Activated CD4-positive, alpha-beta T cell treated with anti-CD3 and anti-CD28 coated beads for 36 hours (primary cell): ENCODE measurements at regions not wholly inside any gene's neighbourhood (a gene's known extent, or its start where the extent isn't known, plus 50 kb on each side); places are given as distances from the start of the nearest gene placed in this dataset.

Experiments
- ATAC-seq: fragments of 200-7000 bp; cut with Tn5 transposase; one replicate; pipeline ENCODE4 v1.10.0; 2021; ENCODE audit warnings: mild to moderate bottlenecking, moderate library complexity
- CTCF ChIA-PET: fragments of 350-600 bp; sonication (Branson Sonifier 250); formaldehyde crosslinking; loops from one replicate; lab custom pipeline; 2021; ENCODE audit warnings: antibody characterized with exemption; lab: Charles Lee
- POLR2A ChIA-PET: fragments of 350-600 bp; sonication (Branson Sonifier 250); formaldehyde crosslinking; loops from one replicate; lab custom pipeline; 2021; ENCODE audit warnings: antibody characterized with exemption, inconsistent platforms; lab: Charles Lee
- DNase-seq: peaks from one replicate; pipeline ENCODE4 v3.0.0-alpha.2; 2020
- H3K27ac Mint-ChIP-seq: one replicate; pipeline ENCODE4 v1.8.0; 2021; ENCODE audit warnings: mixed read lengths
- H3K27me3 Mint-ChIP-seq: one replicate; pipeline ENCODE4 v1.8.0; 2021; ENCODE audit warnings: mixed read lengths
- H3K36me3 Mint-ChIP-seq: one replicate; pipeline ENCODE4 v1.8.0; 2021; ENCODE audit warnings: low read depth, mixed read lengths
- H3K4me1 Mint-ChIP-seq: one replicate; pipeline ENCODE4 v1.8.0; 2021; ENCODE audit warnings: mixed read lengths
- H3K4me3 Mint-ChIP-seq: one replicate; pipeline ENCODE4 v1.8.0; 2021; ENCODE audit warnings: mild to moderate bottlenecking, moderate library complexity, mixed read lengths
- H3K9me3 Mint-ChIP-seq: one replicate; pipeline ENCODE4 v1.8.0; 2021; ENCODE audit warnings: low read depth, mixed read lengths
- intact Hi-C, 2 experiments: fragments of 100-400 bp; cut with DNase I in 1 of 2; cut with micrococcal nuclease in 1 of 2; formaldehyde crosslinking; loops; one replicate each; pipeline versions ENCODE4 v1.14.2 to v1.15.1; 2022 to 2024; cut with DNase I, micrococcal nuclease

DNA sequence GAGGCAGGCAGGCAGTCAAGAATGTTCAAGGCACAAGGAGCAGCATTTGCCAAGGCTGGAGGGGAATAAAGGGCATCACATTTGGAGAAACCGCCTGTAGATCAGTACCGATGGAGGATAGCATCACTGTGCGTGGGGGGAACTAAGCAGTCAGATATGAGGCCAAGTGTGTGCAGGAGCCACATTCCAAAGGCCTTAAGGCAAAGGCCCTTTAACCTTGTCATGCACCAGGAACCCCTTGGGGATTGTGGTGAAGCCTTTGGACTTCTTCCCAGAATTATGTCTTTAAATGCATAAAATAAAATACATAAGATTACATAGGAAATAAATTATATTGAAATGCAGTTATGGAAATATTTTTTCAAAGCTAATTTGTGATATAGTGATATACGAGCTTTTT is 532.1 kb downstream of the BUD13 start:
- Mint-ChIP-seq H3K27ac (no peak overlapping the region), H3K4me1 (no peaks in the 10 kb centered on the region), H3K9me3 (peaks cover 5% of the 10 kb centered on the region), H3K27me3 (peaks cover 3% of the 10 kb centered on the region), H3K36me3 (no peaks in the 10 kb centered on the region), H3K4me3 (no peak overlapping the region)
- POLR2A ChIA-PET, result no interaction called here
- intact Hi-C loops, result no loop called here
- ATAC-seq (no peak), DNase-seq (no peak)
- CTCF ChIA-PET, result interaction anchor here (0.8 kb wide), 1 partner anchor 12 kb away, joined by 3 read pairs; no protein-coding TSS in a partner anchor

- CTCF ChIA-PET, result no interaction called here
- Mint-ChIP-seq H3K36me3 (no peaks in the 10 kb centered on the region), H3K27me3 (peaks cover 3% of the 10 kb centered on the region), H3K4me3 (no peak overlapping the region), H3K4me1 (no peaks in the 10 kb centered on the region), H3K27ac (no peak overlapping the region), H3K9me3 (peaks cover 5% of the 10 kb centered on the region)
- DNase-seq (no peak), ATAC-seq (no peak)
- intact Hi-C loops, result no loop called here
- POLR2A ChIA-PET, result no interaction called here
These were observed 533.5 kb downstream of the BUD13 start for GRCh38 chr11:116239247-116239646.

- H3K4me1 Mint-ChIP-seq, result no peaks in the 10 kb centered on the region
- peaks cover 3% of the 10 kb centered on the region for H3K27me3 Mint-ChIP-seq
- POLR2A ChIA-PET, result no interaction called here
- ATAC-seq, result no peak
- intact Hi-C loops, result no loop called here
- DNase-seq, result no peak
- no peaks in the 10 kb centered on the region for H3K36me3 Mint-ChIP-seq
- peaks cover 5% of the 10 kb centered on the region for H3K9me3 Mint-ChIP-seq
- no peak overlapping the region for H3K4me3 Mint-ChIP-seq
- no peak overlapping the region for H3K27ac Mint-ChIP-seq
- CTCF ChIA-PET, result interaction anchor here (0.7 kb wide), 1 partner anchor 137 kb away, joined by 3 read pairs; no protein-coding TSS in a partner anchor
These were observed 537.7 kb downstream of the BUD13 start for GRCh38 chr11:116234989-116235568.

DNA sequence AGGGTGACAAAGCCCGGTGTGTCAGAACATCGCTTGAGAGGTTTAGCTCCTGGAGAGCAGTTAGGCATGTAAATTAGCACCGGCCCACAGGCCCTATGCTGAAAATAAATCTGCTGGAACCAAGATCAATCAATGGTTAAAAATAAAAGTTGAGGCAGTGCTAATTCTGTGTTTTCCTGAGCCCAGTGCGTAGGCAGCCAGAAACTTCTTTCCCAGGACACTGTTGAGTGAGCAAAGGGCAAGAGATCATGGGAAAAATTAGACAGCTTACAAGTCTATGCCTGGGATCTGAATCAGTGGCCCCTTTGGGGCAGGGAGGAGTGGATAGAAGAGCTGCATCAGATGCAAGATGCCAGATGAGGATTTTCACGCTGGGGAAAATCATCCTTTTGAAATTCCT is 539.2 kb downstream of the BUD13 start:
- Mint-ChIP-seq H3K9me3 (no peaks in the 10 kb centered on the region), H3K4me3 (no peak overlapping the region), H3K27me3 (peaks cover 3% of the 10 kb centered on the region), H3K4me1 (no peaks in the 10 kb centered on the region), H3K36me3 (no peaks in the 10 kb centered on the region), H3K27ac (no peak overlapping the region)
- DNase-seq (no peak), ATAC-seq (no peak)
- intact Hi-C loops, result no loop called here
- ChIA-PET CTCF (interaction anchor here (1.4 kb wide), 1 partner anchor 8 kb away, joined by 3 read pairs; no protein-coding TSS in a partner anchor), POLR2A (no interaction called here)

DNA sequence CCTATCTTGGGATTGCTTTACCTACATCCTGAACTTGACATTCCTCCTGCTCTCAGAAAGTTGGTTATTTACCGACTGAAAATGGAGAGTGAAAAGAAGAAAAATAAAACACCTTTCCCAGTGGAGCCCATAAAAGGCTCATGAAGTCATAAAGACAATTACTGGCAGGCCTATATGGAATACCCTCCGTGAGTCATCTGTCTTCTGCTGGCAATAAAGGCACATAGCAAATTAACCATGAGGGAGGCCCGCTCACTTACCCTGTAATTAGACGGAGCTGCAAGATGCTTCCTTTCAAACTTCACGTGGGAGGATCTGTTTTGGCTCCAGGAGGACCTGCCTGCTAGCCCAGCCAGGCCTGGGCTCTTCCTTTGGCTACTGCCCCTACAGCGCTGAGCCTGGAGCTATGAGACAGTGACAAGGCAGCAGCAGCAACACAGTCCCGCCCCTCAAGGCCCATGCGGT is 540.4 kb downstream of the BUD13 start:
- Mint-ChIP-seq H3K4me1 (no peaks in the 10 kb centered on the region), H3K4me3 (no peak overlapping the region), H3K27me3 (peaks cover 7% of the 10 kb centered on the region), H3K36me3 (no peaks in the 10 kb centered on the region), H3K9me3 (no peaks in the 10 kb centered on the region), H3K27ac (no peak overlapping the region)
- CTCF ChIA-PET, result no interaction called here
- intact Hi-C loops, result no loop called here
- ATAC-seq, result no peak
- DNase-seq, result no peak
- POLR2A ChIA-PET, result no interaction called here

DNA sequence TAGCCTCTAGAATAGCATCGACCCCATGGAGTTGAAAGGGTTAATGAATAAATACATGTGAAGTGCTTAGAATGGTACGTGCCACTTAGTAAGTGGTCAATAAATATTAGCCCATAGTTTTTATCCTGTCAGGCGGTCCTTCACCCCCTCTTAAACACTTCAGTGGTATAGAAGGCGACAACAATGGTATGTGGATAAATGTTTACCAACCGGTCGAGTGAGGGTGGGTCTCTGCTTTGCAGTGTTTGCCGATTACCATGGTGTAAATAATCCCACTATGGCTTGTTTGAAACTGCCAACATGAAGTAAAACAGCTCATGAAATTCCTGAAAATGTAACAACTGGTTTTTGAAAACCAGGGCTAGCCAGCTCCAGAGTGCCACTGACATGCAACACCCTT is 541.2 kb downstream of the BUD13 start:
- CTCF ChIA-PET, result no interaction called here
- ATAC-seq (no peak), DNase-seq (no peak)
- Mint-ChIP-seq H3K27me3 (peaks cover 3% of the 10 kb centered on the region), H3K4me3 (no peak overlapping the region), H3K36me3 (no peaks in the 10 kb centered on the region), H3K4me1 (no peaks in the 10 kb centered on the region), H3K9me3 (no peaks in the 10 kb centered on the region), H3K27ac (no peak overlapping the region)
- intact Hi-C loops, result no loop called here
- POLR2A ChIA-PET, result no interaction called here

GRCh38 chr11:116230438-116230837 is 542.3 kb downstream of the BUD13 start:
- ChIA-PET POLR2A (interaction anchor here (0.6 kb wide), 1 partner anchor 1838 kb away, joined by 3 read pairs; no protein-coding TSS in a partner anchor), CTCF (interaction anchor here (1.3 kb wide), 1 partner anchor 14 kb away, joined by 5 read pairs; no protein-coding TSS in a partner anchor)
- Mint-ChIP-seq H3K4me1 (no peaks in the 10 kb centered on the region), H3K27me3 (peaks cover 6% of the 10 kb centered on the region), H3K36me3 (no peaks in the 10 kb centered on the region), H3K4me3 (no peak overlapping the region), H3K9me3 (no peaks in the 10 kb centered on the region), H3K27ac (no peak overlapping the region)
- intact Hi-C loops, result no loop called here
- ATAC-seq (no peak), DNase-seq (no peak)

DNA sequence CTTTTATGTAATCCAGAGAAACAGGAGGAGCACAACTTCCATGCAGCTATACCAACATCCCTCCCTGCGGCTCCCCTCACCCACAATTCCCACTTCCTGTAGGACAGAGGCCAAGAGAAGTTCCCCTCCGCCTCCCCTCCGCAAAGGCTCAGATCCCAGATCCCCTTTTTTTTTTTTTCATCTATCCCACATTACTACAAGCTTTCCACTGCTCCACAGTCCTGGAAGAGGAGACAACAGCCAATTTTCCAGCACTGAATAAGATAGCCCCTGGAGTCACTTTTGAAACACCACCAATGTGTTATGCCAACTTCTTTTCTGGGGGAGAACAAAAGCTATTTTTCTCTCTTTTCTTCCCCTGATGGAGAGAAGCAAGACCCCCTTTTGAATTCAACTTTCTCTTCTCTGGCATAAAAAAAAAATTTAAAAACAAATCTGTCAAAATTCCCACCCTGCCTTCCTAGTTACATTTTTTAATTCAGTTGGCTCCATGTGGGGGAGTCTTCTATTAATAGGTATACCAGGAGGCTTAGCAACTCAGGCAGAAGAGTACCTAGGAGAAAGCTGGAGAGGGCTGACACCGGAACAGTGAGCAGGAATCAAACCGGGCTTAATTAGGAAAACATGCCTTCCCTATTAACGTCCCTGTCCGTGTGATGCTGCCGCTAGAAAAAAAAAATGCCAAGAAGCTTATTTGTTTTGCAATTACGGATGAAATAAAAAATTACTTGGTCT is 543.4 kb downstream of the BUD13 start:
- Mint-ChIP-seq H3K27me3 (peaks cover 6% of the 10 kb centered on the region), H3K9me3 (no peaks in the 10 kb centered on the region), H3K4me1 (no peaks in the 10 kb centered on the region), H3K36me3 (no peaks in the 10 kb centered on the region), H3K27ac (no peak overlapping the region), H3K4me3 (no peak overlapping the region)
- DNase-seq (no peak), ATAC-seq (no peak)
- ChIA-PET POLR2A (no interaction called here), CTCF (interaction anchor here (1.3 kb wide), 1 partner anchor 13 kb away, joined by 5 read pairs; no protein-coding TSS in a partner anchor)
- intact Hi-C loops, result no loop called here

- Mint-ChIP-seq H3K27me3 (peaks cover 6% of the 10 kb centered on the region), H3K9me3 (no peaks in the 10 kb centered on the region), H3K36me3 (no peaks in the 10 kb centered on the region), H3K4me1 (no peaks in the 10 kb centered on the region), H3K4me3 (no peak overlapping the region), H3K27ac (no peak overlapping the region)
- DNase-seq, result no peak
- ChIA-PET POLR2A (no interaction called here), CTCF (no interaction called here)
- ATAC-seq, result no peak
- intact Hi-C loops, result no loop called here
These were observed 546.1 kb downstream of the BUD13 start for GRCh38 chr11:116226731-116227130.

DNA sequence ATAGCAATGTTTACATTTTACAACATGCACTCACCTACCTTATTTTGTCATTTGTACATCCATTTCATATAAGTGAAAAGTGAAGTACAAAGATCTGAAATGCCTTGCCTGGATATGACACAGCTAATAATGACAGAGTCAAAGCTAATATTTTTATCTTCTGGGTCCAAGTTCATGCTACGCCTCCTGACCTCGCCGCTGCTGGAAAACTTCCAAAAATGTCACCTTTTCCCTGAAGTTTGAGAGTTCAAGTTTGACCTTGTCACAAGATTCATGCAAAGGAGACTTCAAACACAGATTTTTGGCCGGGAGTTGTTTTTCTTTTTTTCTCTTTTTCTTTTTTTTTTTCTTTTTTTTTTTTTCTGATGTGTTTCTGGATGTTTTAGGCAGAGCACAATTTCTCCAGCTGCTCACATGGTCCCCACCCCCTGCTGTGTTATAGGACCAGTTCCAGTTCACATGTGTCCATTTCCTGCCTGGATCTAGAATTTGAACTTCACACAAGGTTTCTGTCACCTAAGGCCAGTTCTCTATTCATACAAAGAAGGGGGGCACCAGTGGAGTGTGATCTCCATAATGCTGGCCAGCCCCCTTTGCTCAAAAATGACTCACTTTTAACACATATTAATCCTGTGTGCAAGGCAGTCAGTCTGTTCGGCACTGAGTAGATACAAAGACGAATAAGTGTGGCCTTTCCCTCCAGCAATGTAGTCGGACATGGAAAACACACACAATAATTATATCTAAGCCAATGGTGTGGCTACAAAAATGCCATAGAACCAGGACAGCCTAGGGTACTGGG is 546.8 kb downstream of the BUD13 start:
- no peaks in the 10 kb centered on the region for H3K36me3 Mint-ChIP-seq
- CTCF ChIA-PET, result interaction anchor here (0.6 to 0.9 kb wide), 4 partner anchors 7 to 903 kb away, joined by 3 read pairs; no protein-coding TSS in a partner anchor
- H3K9me3 Mint-ChIP-seq, result no peaks in the 10 kb centered on the region
- POLR2A ChIA-PET, result no interaction called here
- DNase-seq (no peak), ATAC-seq (no peak)
- intact Hi-C loops, result loop anchor here in 1 of 2 experiments (2.0 kb wide), 1 partner anchor 901 kb away; no protein-coding TSS in a partner anchor
- no peak overlapping the region for H3K27ac Mint-ChIP-seq
- no peak overlapping the region for H3K4me3 Mint-ChIP-seq
- no peaks in the 10 kb centered on the region for H3K4me1 Mint-ChIP-seq
- peaks cover 6% of the 10 kb centered on the region for H3K27me3 Mint-ChIP-seq

DNA sequence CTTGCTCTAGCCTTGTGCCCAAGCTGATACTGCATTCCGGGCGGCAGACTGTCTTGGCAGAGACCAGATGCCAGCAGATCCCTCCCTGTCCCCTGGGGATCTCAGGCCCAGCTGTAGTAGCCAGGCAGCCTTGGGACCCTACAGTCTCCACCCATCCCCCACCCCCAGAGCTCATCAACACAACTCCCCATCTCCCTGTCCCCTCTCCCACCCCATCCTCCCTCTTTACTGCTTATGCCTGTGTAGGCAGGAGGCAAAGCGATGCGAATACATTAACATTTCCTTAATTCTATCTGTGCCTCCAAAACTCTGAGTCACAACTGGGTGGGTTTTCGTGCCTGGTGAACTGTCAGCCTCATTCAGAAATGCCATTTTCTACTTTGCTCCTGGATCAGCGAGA is 547.6 kb downstream of the BUD13 start:
- intact Hi-C loops, result loop anchor here in 1 of 2 experiments (2.0 kb wide), 1 partner anchor 900 kb away; no protein-coding TSS in a partner anchor
- CTCF ChIA-PET, result interaction anchor here (0.6 to 0.9 kb wide), 4 partner anchors 8 to 891 kb away, joined by 3 read pairs; no protein-coding TSS in a partner anchor
- H3K27me3 Mint-ChIP-seq, result peaks cover 6% of the 10 kb centered on the region
- H3K4me3 Mint-ChIP-seq, result no peak overlapping the region
- ATAC-seq (no peak), DNase-seq (no peak)
- H3K36me3 Mint-ChIP-seq, result no peaks in the 10 kb centered on the region
- H3K27ac Mint-ChIP-seq, result no peak overlapping the region
- H3K4me1 Mint-ChIP-seq, result no peaks in the 10 kb centered on the region
- POLR2A ChIA-PET, result no interaction called here
- H3K9me3 Mint-ChIP-seq, result no peaks in the 10 kb centered on the region
